GM21447 (cell line): ENCODE measurements at regions not wholly inside any gene's neighbourhood (a gene's known extent, or its start where the extent isn't known, plus 50 kb on each side); places are given as distances from the start of the nearest gene placed in this dataset.

Source experiments
- ATAC-seq: cut with Tn5 transposase; IDR thresholded peaks from one replicate; pipeline ENCODE4 v1.9.1; 2021; ENCODE audit not compliant: unreplicated experiment

GRCh38 chr3:25306066-25306465 lies 122.0 kb upstream of the RARB start:
- no peak for ATAC-seq

GRCh38 chr3:25306705-25307104 lies 121.4 kb upstream of the RARB start:
- no peak for ATAC-seq

GRCh38 chr3:25313286-25313685 lies 114.8 kb upstream of the RARB start:
- no peak for ATAC-seq

- no peak for ATAC-seq
These were observed 103.0 kb upstream of the RARB start for GRCh38 chr3:25324954-25325655.

- no peak for ATAC-seq
These were observed 92.7 kb upstream of the RARB start for GRCh38 chr3:25335356-25335755.

GRCh38 chr3:25338158-25338725 lies 89.8 kb upstream of the RARB start:
- no peak for ATAC-seq

- ATAC-seq, result no peak
These were observed 88.8 kb upstream of the RARB start for GRCh38 chr3:25339225-25339624.

- ATAC-seq, result no peak
These were observed 83.4 kb upstream of the RARB start for GRCh38 chr3:25344670-25345069.

- no peak for ATAC-seq
These were observed 79.0 kb upstream of the RARB start for GRCh38 chr3:25349095-25349494.

- ATAC-seq, result no peak
These were observed 78.0 kb upstream of the RARB start for GRCh38 chr3:25349828-25350724.

GRCh38 chr3:25350725-25351114 lies 77.3 kb upstream of the RARB start:
- no peak for ATAC-seq

- no peak for ATAC-seq
These were observed 74.0 kb upstream of the RARB start for GRCh38 chr3:25354071-25354470.

- no peak for ATAC-seq
These were observed 72.8 kb upstream of the RARB start for GRCh38 chr3:25355034-25355885.

GRCh38 chr3:25355998-25356397 lies 72.1 kb upstream of the RARB start:
- no peak for ATAC-seq

GRCh38 chr3:25362118-25362517 lies 65.9 kb upstream of the RARB start:
- no peak for ATAC-seq

GRCh38 chr3:25365636-25366035 lies 62.4 kb upstream of the RARB start:
- no peak for ATAC-seq

- ATAC-seq, result no peak
These were observed 61.0 kb upstream of the RARB start for GRCh38 chr3:25367025-25367424.

GRCh38 chr3:25372167-25372566 lies 55.9 kb upstream of the RARB start:
- ATAC-seq, result no peak

- ATAC-seq, result no peak
These were observed 51.7 kb upstream of the RARB start for GRCh38 chr3:25376340-25376739.

GRCh38 chr3:25377042-25377441 lies 51.0 kb upstream of the RARB start:
- no peak for ATAC-seq
